ENCODE measurements at regions not wholly inside any gene's neighbourhood (a gene's known extent, or its start where the extent isn't known, plus 50 kb on each side); places are given as distances from the start of the nearest gene placed in this dataset.
"Not testable (repeated sequence)": the region's sequence is repeated elsewhere in the genome, so short reads cannot be mapped to it uniquely, and the experiment has no call there.

DNA sequence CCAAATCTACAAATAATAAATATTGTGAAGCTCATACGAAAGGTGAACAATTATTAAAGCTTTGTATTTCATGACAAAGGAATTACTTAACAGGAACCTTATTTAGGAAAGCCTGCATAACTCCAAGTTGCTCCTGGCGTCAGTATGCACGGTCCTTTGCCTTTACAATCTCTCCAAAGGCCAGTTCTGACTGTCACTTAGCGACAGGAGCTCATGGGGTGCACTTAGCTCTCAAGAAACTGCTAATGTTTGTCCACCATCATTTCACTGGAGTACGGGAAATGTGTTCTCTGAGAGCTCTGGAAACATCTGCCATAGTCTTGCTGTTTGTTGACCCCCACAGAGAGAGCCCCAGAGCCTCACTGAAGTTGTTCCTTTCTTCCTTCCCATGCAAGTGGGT, 781.5 kb upstream of the POM121L12 start:
- DNase-seq, result no peak

DNA sequence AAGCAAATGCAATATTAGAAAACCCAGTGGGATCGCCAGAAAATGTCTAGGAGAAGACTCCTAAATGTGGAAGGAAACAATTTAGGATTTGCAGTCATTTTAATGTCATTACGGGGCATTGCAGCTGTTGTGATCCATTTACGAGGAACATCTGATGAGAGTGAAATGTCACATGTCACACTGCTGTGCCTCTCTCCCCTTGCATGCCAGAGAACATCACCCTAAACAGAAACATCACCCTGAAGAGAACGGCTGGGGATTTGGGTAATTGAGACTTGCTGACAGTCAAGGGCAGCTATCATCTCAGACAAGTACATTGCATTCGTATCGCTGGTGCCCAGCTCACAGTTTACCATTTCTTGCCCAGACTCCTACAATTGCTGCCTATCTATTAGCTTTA, 785.7 kb upstream of the POM121L12 start:
- DNase-seq, result no peak

GRCh38 chr7:52247518-52247917, 787.9 kb upstream of the POM121L12 start:
- DNase-seq, result no peak

- no peak for DNase-seq
Measured at GRCh38 chr7:52243685-52244084, 791.7 kb upstream of the POM121L12 start.

- no peak for DNase-seq
Measured at GRCh38 chr7:52233248-52233647, 802.2 kb upstream of the POM121L12 start.

- no peak for DNase-seq
Measured at GRCh38 chr7:52211930-52212329, 823.5 kb upstream of the POM121L12 start.

DNA sequence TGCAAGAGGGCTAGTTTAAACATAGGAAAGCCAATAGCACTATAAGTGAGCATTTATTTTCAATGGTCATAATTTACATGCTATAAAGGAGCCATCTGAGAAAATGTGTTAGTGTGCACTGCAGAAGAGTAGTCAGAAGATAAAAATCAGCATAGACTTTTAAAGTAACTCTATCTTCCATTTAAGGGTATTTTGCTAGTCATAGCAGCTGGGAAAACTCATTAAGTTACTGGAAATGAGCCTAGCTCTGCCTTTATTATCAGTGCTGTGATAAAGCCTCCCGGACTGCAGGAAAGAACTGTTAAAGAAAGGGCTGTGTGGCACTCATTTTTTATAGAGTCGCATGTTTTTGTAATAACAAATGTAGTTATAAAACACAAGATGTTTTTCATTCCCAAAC, 825.8 kb upstream of the POM121L12 start:
- no peak for DNase-seq

- DNase-seq, result no peak
Measured at GRCh38 chr7:52197221-52197620, 838.2 kb upstream of the POM121L12 start.

DNA sequence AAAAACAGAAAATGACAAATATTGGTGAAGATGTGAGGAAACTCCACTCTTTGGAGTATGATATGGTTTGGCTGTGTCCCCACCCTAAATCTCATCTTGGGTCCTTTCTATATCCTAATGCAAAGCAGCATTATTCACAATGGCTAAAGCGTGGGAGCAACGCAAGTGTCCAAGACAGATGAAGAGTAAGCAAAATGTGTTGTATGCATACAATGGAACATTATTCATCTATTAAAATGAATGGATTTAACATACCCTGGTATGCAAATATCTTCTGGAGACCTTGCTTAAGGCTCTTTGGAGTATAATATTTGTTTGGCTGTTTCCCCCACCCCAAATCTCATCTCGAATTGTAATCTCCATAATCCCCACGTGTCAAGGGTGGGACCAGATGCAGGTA, 839.8 kb upstream of the POM121L12 start:
- no peak for DNase-seq

DNA sequence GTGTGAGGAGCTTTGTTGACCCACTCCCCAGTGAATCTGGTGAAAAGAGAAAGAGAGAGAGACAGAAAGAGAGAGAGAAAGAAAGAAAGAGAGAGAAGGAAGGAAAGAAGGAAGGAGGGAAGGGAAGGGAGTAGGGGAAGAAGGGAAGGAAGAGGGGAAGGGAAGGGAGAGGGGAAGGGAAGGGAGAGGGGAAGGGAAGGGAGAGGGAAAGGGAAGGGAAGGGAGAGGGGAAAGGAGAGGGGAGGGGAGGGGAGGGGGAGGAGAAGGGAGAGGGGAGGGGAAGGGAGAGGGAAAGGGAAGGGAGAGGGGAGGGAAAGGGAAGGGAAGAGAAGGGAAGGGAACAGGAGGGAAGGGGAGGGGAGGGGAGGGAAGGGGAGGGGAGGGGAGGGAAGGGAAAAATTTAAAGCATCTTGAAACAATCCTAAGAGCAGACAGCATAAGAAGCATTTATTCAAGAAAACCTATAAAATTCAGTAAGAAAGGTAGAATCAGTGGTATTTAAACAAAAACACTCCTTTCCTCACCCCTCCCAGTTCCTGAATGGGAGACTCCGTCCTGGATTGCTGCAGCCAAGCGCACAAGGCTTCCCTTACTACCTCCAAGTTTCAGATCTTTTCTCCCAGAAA, 846.2 kb upstream of the POM121L12 start:
- DNase-seq, result no peak

DNA sequence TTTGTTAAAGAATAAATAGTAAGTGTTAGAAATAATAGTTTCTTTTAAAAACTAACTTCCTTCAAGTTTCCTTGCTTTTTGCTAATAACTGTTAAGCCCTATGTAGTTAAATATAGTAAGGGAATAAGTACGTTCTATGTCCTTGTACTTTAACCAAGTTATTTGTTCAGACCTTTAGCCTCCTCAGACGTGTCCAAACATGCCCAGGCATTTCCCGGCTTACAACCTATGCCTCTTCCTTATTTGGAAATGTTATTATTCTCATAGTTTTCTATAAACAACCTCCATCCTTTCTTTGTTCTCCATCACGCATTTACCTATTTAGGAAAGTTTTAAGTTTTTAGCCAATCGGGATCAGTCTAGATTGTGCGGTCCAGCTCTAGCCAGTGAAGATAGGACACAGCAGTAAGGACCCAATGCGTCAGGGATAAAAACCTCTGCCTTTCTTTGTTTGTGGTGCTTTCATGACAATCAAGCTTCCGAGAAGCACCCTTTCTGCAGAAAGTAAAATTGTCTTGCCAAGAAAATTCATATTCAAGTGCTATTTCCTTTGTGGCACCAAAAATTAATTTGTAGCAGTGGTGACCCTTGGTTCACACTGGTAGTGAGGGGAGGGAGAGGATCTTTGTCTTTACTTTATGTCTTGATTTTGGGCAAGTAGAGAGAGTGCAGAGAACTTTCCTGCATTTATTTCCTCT, 851.3 kb upstream of the POM121L12 start:
- no peak for DNase-seq

GRCh38 chr7:52179934-52180333, 855.5 kb upstream of the POM121L12 start:
- no peak for DNase-seq

DNA sequence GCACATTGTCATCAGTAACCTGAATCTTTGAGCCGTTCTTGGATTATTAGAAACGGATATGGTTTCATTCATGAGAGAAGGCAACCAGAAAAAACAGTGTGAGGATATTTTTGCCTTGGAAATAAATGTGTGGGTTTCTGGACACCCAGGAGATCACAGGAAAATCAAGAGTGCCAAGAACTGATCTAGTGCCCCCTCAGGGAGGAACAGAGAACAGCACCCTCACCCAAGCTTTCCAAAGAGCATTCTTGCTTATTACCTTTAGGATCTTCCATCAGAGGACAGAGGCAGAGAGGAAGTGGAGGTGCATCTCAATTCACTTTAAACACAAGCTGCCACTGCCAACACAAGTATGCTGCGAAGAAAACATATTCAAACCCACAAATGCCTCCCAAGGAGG, 851.5 kb upstream of the COBL start:
- DNase-seq, result no peak

DNA sequence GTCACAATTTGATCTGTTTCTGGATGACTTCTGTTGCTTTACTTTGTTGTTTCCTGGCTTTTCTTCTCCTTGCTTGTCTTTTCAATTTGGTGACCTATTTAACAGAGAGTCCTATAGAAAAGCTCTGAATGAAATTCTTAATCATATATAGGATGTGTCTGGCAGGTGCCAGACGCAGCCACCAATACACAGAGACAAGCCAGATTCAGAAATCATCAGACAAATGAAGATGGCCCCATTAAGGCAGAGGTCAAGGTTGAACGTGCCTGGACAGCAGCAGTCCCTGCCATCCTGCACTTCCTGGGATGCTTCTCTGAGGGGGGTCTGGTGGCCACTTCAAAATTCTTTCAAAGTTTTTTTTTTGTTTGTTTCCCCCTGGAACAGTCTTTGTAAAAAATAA, 846.7 kb upstream of the COBL start:
- DNase-seq, result no peak

DNA sequence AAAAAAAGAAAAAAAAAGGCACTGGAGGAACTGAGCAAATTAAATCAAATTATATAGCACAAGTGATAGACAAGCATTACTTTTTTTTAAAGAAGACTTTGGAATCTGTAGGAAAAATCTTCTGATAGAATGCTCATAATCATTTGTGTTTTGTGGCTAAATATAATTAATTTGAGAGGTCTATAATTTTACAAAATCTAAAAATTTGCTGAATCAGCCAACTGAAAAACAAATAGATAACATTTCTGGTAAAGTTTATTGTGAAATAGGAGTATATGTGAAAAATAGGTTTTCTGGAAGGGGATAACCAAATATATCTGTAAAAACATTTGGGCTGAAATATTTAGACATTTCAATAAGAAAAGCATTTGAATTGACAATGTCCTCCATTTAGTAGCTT, 844.9 kb upstream of the COBL start:
- no peak for DNase-seq

GRCh38 chr7:52159421-52159820, 842.8 kb upstream of the COBL start:
- DNase-seq, result not testable (repeated sequence)

DNA sequence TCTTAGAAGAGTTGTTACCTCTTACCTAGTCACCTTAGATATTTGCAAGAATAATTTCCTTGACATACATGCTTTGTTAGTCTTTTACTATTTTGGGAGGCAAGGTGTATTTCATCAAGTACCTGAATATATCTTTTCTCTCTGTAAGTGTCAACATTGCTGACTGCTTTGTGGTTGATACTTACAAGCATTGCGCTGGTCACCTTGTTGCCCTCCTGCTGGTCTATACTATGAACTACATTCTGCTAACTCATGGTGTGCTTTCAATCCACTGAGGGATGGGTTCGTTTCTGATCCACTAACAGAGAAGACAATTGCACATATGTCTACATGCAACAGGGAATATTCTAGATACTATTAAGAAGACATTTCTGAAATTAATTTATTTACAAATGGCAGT, 837.8 kb upstream of the COBL start:
- no peak for DNase-seq

- no peak for DNase-seq
Measured at GRCh38 chr7:52151559-52151958, 835.0 kb upstream of the COBL start.

DNA sequence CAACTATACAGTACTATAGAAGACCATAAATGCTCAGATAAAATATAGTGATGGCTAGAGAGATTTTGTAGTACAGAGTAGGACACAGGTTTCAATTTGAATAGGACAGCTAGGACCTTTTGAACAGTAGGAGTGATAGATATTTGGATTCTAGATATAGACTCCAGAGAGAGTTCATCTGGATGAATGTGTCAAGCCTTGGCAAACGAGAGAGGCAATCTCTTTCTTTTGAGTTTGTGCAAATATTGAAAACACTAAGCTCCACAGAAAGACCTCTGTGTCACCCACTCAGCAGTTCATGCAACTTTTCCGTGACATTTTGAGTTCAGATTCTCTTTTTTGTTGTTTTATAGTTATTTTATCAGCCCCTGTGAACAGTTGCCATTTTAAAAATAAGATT, 834.3 kb upstream of the COBL start:
- DNase-seq, result no peak

DNA sequence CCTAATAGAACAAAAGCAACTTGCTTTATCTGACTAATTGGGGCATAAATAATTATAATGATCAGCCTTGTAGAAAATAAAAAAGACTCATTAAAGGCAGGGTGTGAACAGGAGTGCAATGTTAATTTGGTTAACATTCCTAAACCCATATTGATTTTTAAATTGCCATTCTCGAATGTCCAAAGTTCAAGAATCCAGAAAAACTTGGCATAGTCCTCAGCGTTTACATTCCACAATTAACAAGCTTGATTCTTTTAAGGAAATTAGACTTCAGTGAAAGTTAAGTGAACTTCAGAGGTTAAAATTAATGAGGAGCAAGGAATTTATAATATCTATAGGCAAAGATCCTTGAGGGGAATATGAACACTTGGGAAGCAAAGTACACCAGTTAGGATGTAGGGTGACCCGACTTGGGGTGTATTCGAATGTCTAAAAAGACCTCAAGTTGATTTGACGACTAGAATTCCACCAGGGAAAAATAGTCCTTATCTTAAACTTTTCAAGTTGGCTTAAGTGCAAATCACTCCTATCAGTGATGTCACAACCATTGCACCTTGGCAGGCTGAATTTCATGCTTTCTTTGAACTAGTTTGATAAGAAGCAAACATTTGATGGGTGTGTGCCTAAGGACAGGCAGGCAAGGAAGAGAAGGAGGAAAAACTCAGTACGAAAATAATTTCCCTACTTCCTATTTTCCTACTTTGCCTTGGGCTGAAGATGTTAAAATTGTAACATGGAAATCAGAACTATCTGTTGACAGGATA, 830.4 kb upstream of the COBL start:
- DNase-seq, result no peak

- DNase-seq, result no peak
Measured at GRCh38 chr7:52143219-52143618, 826.6 kb upstream of the COBL start.

DNA sequence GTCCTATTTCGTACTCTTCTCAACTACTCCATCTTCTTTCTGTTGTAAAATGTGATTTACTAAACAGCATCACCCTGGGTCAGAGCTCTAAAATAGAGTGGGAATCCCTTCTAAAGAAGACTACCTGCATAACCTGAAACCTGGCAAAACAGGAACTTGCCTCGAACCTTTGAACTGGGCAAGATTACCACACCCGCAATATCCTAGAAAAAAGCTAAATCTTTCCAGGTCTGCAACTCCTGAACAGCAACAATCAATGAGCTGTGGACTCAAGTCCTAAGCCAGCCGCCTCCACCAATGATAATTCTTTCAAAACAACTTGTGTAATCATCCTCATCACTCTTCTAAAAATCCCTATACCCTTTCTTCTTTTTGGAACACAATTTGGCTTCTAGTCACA, 824.2 kb upstream of the COBL start:
- DNase-seq, result no peak

DNA sequence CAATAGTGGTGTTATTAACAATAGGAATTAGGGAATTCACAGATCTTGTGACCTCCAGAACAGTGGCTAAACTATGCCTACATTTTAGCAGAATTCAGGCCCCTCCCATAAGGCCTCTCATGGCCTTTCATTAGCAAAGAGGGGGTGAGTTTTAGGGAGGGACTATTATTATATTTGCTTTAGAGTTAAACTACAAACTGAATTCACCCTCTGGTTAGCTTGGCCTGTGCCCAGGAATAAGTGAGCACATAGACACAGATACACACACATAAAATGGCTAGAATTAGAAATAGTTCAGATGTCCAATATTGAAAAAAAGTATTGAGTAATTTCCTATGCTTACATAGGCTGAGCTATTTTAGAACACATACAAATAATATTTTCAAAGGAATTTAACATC, 818.8 kb upstream of the COBL start:
- DNase-seq, result no peak

- DNase-seq, result no peak
Measured at GRCh38 chr7:52129278-52129677, 812.7 kb upstream of the COBL start.

Data from dermis blood vessel endothelial cell (primary cell).